GM23338 (cell line): ENCODE measurements at regions not wholly inside any gene's neighbourhood (a gene's known extent, or its start where the extent isn't known, plus 50 kb on each side); places are given as distances from the start of the nearest gene placed in this dataset.

Experiments used
- ATAC-seq: fragments of 200-7000 bp; cut with Tn5 transposase; 3 replicates; pipeline ENCODE4 v1.9.1; 2020
- DNase-seq: peaks from one replicate; pipeline ENCODE4 v3.0.0-alpha.2; 2015; ENCODE audit warnings: low spot score
- H2AFZ ChIP-seq: fragments of 200-600 bp; sonication (generic); 2 replicates; pipeline ENCODE4 v1.8.0; 2016; ENCODE audit warnings: antibody characterized with exemption, mild to moderate bottlenecking, moderate library complexity
- H3F3A ChIP-seq: fragments of 200-600 bp; sonication (generic); replicated peaks from 2 replicates; pipeline ENCODE4 v1.8.0; 2017; ENCODE audit warnings: antibody characterized with exemption, mixed run types, low read depth
- H3K27ac ChIP-seq: fragments of 200-600 bp; sonication (generic); 2 replicates; pipeline ENCODE4 v1.6.1; 2016; ENCODE audit warnings: low read depth
- H3K27me3 ChIP-seq: fragments of 200-600 bp; sonication (generic); 2 replicates; pipeline ENCODE4 v1.8.0; 2016; ENCODE audit warnings: mild to moderate bottlenecking, mixed run types, moderate library complexity; ENCODE audit not compliant: insufficient read depth
- H3K36me3 ChIP-seq: fragments of 200-600 bp; sonication (generic); 2 replicates; pipeline ENCODE4 v1.8.0; 2016; ENCODE audit warnings: mild to moderate bottlenecking; ENCODE audit not compliant: insufficient read depth
- H3K4me1 ChIP-seq: fragments of 200-600 bp; sonication (generic); 2 replicates; pipeline ENCODE4 v1.8.0; 2016; ENCODE audit warnings: mild to moderate bottlenecking, moderate library complexity; ENCODE audit not compliant: insufficient read depth
- H3K4me2 ChIP-seq: fragments of 200-600 bp; sonication (generic); 2 replicates; pipeline ENCODE4 v1.7.1; 2017; ENCODE audit warnings: mixed run types
- H3K4me3 ChIP-seq: fragments of 200-600 bp; sonication (generic); 2 replicates; pipeline ENCODE4 v1.6.1; 2016; ENCODE audit warnings: mixed run types
- H3K79me2 ChIP-seq: fragments of 200-600 bp; sonication (generic); replicated peaks from 2 replicates; pipeline ENCODE4 v1.8.0; 2017; ENCODE audit warnings: mild to moderate bottlenecking; ENCODE audit not compliant: insufficient read depth
- H3K9me2 ChIP-seq: fragments of 200-600 bp; sonication (generic); 2 replicates; pipeline ENCODE4 v1.8.0; 2017; ENCODE audit not compliant: insufficient read depth
- H4K20me1 ChIP-seq: fragments of 200-600 bp; sonication (generic); replicated peaks from 2 replicates; pipeline ENCODE4 v1.8.0; 2017; ENCODE audit warnings: mild to moderate bottlenecking; ENCODE audit not compliant: insufficient read depth
- H3K27ac Mint-ChIP-seq: 2 replicates; pipeline ENCODE4 v1.8.0; 2020; ENCODE audit warnings: inconsistent platforms, mild to moderate bottlenecking, moderate library complexity, mixed read lengths
- H3K27me3 Mint-ChIP-seq: 3 replicates; pipeline ENCODE4 v1.8.0; 2022; ENCODE audit warnings: low read depth, mild to moderate bottlenecking, moderate library complexity, mixed read lengths, inconsistent platforms; ENCODE audit not compliant: insufficient read depth, poor library complexity
- H3K36me3 Mint-ChIP-seq: 3 replicates; pipeline ENCODE4 v1.8.0; 2021; ENCODE audit warnings: low read depth, mild to moderate bottlenecking, inconsistent platforms, moderate library complexity, mixed read lengths
- H3K4me1 Mint-ChIP-seq: 3 replicates; pipeline ENCODE4 v1.8.0; 2020; ENCODE audit warnings: mild to moderate bottlenecking, inconsistent platforms, mixed read lengths
- H3K4me3 Mint-ChIP-seq: 3 replicates; pipeline ENCODE4 v1.8.0; 2021; ENCODE audit warnings: moderate library complexity, mild to moderate bottlenecking, inconsistent platforms, mixed read lengths
- H3K9me3 Mint-ChIP-seq: 3 replicates; pipeline ENCODE4 v1.8.0; 2020; ENCODE audit warnings: moderate library complexity, mild to moderate bottlenecking, inconsistent platforms, mixed read lengths
- CREB1 ChIP-seq: fragments of 250-450 bp; sonication (Bioruptor Pico); IDR thresholded peaks from 2 replicates; pipeline ENCODE4 v1.5.0; 2020; ENCODE audit warnings: low read depth, mild to moderate bottlenecking, moderate library complexity
- JUNB ChIP-seq: IDR thresholded peaks from one replicate; pipeline ENCODE4 v1.6.1; 2016; ENCODE audit warnings: antibody characterized with exemption; ENCODE audit not compliant: unreplicated experiment
- NANOG ChIP-seq: IDR thresholded peaks from 2 replicates; pipeline ENCODE4 v1.6.1; 2016; ENCODE audit warnings: antibody characterized with exemption, borderline replicate concordance
- STAT1 ChIP-seq: IDR thresholded peaks from one replicate; pipeline ENCODE4 v1.6.1; 2016; ENCODE audit warnings: antibody characterized with exemption; ENCODE audit not compliant: unreplicated experiment
- ZNF114 ChIP-seq: fragments of 250-450 bp; sonication (Bioruptor Pico); IDR thresholded peaks from 2 replicates; pipeline ENCODE4 v1.5.0; 2020; ENCODE audit warnings: mild to moderate bottlenecking, moderate library complexity
- TF ChIP-seq, protein P1 (sequence below): fragments of 250-450 bp; sonication (Bioruptor Pico); IDR thresholded peaks from 2 replicates; pipeline ENCODE4 v1.5.0; 2020; ENCODE audit warnings: mild to moderate bottlenecking, moderate library complexity

DNA sequence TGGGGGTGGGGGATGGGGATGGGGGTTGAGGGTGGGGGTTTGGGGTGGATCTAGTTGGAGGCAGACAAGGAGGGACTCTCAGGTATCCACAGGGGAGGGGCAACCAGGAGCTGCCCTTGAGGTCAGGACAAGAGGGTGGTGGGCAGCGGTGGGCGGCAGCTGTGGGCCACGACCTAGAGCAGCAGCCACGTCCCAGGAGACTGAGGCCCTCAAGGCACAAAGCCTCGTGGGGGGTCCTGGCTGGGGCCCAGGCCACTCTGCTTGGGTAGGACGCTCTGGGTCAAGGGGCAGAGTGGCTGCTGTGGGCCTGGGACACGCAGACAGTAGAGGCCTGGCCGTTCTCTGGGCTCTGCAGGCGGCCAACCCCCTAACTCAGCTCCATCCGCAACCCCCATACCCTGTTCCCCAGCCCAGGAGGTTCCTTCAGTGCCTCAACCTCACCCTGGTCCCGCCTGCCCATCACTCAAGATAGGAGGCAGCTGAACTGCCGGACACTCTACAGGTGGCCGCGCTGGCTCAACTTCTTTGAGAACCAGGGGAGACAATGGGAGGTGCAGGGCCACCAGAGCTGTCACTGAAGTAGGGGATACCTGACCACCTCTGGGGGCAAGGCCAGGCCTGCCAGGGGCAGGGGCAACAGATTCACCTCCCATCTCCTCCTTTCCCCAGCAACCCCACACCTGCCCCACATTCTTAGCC, 75.6 kb downstream of the ENGASE start (continued):
- TF ChIP-seq, protein P1, sequence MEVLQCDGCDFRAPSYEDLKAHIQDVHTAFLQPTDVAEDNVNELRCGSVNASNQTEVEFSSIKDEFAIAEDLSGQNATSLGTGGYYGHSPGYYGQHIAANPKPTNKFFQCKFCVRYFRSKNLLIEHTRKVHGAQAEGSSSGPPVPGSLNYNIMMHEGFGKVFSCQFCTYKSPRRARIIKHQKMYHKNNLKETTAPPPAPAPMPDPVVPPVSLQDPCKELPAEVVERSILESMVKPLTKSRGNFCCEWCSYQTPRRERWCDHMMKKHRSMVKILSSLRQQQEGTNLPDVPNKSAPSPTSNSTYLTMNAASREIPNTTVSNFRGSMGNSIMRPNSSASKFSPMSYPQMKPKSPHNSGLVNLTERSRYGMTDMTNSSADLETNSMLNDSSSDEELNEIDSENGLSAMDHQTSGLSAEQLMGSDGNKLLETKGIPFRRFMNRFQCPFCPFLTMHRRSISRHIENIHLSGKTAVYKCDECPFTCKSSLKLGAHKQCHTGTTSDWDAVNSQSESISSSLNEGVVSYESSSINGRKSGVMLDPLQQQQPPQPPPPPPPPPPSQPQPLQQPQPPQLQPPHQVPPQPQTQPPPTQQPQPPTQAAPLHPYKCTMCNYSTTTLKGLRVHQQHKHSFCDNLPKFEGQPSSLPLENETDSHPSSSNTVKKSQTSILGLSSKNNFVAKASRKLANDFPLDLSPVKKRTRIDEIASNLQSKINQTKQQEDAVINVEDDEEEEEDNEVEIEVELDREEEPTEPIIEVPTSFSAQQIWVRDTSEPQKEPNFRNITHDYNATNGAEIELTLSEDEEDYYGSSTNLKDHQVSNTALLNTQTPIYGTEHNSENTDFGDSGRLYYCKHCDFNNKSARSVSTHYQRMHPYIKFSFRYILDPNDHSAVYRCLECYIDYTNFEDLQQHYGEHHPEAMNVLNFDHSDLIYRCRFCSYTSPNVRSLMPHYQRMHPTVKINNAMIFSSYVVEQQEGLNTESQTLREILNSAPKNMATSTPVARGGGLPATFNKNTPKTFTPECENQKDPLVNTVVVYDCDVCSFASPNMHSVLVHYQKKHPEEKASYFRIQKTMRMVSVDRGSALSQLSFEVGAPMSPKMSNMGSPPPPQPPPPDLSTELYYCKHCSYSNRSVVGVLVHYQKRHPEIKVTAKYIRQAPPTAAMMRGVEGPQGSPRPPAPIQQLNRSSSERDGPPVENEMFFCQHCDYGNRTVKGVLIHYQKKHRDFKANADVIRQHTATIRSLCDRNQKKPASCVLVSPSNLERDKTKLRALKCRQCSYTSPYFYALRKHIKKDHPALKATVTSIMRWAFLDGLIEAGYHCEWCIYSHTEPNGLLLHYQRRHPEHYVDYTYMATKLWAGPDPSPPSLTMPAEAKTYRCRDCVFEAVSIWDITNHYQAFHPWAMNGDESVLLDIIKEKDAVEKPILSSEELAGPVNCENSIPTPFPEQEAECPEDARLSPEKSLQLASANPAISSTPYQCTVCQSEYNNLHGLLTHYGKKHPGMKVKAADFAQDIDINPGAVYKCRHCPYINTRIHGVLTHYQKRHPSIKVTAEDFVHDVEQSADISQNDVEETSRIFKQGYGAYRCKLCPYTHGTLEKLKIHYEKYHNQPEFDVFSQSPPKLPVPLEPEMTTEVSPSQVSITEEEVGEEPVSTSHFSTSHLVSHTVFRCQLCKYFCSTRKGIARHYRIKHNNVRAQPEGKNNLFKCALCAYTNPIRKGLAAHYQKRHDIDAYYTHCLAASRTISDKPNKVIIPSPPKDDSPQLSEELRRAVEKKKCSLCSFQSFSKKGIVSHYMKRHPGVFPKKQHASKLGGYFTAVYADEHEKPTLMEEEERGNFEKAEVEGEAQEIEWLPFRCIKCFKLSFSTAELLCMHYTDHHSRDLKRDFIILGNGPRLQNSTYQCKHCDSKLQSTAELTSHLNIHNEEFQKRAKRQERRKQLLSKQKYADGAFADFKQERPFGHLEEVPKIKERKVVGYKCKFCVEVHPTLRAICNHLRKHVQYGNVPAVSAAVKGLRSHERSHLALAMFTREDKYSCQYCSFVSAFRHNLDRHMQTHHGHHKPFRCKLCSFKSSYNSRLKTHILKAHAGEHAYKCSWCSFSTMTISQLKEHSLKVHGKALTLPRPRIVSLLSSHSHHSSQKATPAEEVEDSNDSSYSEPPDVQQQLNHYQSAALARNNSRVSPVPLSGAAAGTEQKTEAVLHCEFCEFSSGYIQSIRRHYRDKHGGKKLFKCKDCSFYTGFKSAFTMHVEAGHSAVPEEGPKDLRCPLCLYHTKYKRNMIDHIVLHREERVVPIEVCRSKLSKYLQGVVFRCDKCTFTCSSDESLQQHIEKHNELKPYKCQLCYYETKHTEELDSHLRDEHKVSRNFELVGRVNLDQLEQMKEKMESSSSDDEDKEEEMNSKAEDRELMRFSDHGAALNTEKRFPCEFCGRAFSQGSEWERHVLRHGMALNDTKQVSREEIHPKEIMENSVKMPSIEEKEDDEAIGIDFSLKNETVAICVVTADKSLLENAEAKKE (CRISPR knock-in tag): no peak
- TF ChIP-seq CREB1: no peak

DNA sequence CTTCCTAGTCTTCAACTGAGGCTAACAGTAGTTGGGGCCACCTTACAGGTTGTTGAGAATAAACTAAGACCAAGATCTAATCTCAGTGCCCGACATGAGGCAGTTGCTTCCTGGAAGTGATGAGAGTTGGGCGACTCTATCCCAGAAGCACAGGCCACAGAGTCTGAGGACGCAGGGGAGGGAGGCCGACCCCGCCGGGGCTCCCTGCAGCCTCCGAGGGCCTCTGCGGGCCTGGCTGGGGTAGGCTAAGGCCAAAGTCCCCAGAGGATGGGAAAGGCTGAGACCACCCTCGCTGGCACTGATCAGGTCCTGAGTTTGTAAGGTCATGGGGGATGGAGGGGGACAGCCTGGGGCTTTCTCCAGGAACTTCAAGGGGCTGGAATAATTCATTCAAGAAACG, 74.0 kb downstream of the ENGASE start:
- Histone ChIP-seq H3K27ac (no peak overlapping the region), H3K79me2 (no peaks in the 10 kb centered on the region), H4K20me1 (no peaks in the 10 kb centered on the region), H3K36me3 (no peaks in the 10 kb centered on the region), H3K4me2 (no peak overlapping the region), H3K4me3 (no peak overlapping the region), H3K27me3 (no peaks in the 10 kb centered on the region), H3F3A (no peaks in the 10 kb centered on the region), H3K4me1 (peaks cover 4% of the 10 kb centered on the region; the same call in 1 of the 2 replicates), H2AFZ (no peak overlapping the region), H3K9me2 (no peaks in the 10 kb centered on the region)
- Mint-ChIP-seq H3K9me3 (no peaks in the 10 kb centered on the region), H3K27me3 (peaks cover 6% of the 10 kb centered on the region), H3K36me3 (no peaks in the 10 kb centered on the region; the same call in 2 of the 3 replicates), H3K4me1 (peaks cover 16% of the 10 kb centered on the region), H3K4me3 (no peak overlapping the region), H3K27ac (no peak overlapping the region)
- TF ChIP-seq CREB1 (no peak), ZNF114 (CRISPR knock-in tag) (no peak), NANOG (no peak), JUNB (no peak), STAT1 (no peak)
- no peak for DNase-seq
- no peak for ATAC-seq
